ACC112 (cell line): ENCODE measurements at regions not wholly inside any gene's neighbourhood (a gene's known extent, or its start where the extent isn't known, plus 50 kb on each side); places are given as distances from the start of the nearest gene placed in this dataset.
A peak's percentile ranks its signal among the peaks of the same experiment; 100 is the strongest.
"Not testable (repeated sequence)": the region's sequence is repeated elsewhere in the genome, so short reads cannot be mapped to it uniquely, and the experiment has no call there.

ENCODE experiments used
- H2AFZ ChIP-seq: fragments of 200-600 bp; sonication (generic); one replicate; pipeline ENCODE4 v1.6.0; 2017; ENCODE audit warnings: antibody characterized with exemption, low read length; ENCODE audit not compliant: unreplicated experiment
- H3K27ac ChIP-seq: fragments of 200-600 bp; sonication (generic); 2 replicates; pipeline ENCODE4 v1.5.1; 2014; ENCODE audit warnings: low read depth, mild to moderate bottlenecking, antibody characterized with exemption, low read length, moderate library complexity
- H3K27me3 ChIP-seq: fragments of 200-600 bp; sonication (generic); 2 replicates; pipeline ENCODE4 v1.6.1; 2014; ENCODE audit warnings: mild to moderate bottlenecking, antibody characterized with exemption, low read length, moderate library complexity, mixed read lengths; ENCODE audit not compliant: insufficient read depth
- H3K36me3 ChIP-seq: fragments of 200-600 bp; sonication (generic); 2 replicates; pipeline ENCODE4 v1.6.1; 2016; ENCODE audit warnings: mild to moderate bottlenecking, antibody characterized with exemption, low read length, moderate library complexity, mixed read lengths; ENCODE audit not compliant: insufficient read depth
- H3K4me1 ChIP-seq: fragments of 200-600 bp; sonication (generic); one replicate; pipeline ENCODE4 v1.6.1; 2016; ENCODE audit warnings: low read length, mixed read lengths; ENCODE audit not compliant: insufficient read depth, unreplicated experiment, control insufficient read depth
- H3K4me3 ChIP-seq: fragments of 200-600 bp; sonication (generic); 2 replicates; pipeline ENCODE4 v1.5.1; 2014; ENCODE audit warnings: mild to moderate bottlenecking, low read depth, low read length
- H3K79me2 ChIP-seq: fragments of 200-600 bp; sonication (generic); one replicate; pipeline ENCODE4 v1.6.0; 2016; ENCODE audit warnings: low read length; ENCODE audit not compliant: control insufficient read depth, unreplicated experiment, insufficient read depth

- Histone ChIP-seq H3K4me1 (no peaks in the 10 kb centered on the region), H3K27me3 (no peaks in the 10 kb centered on the region), H3K36me3 (no peaks in the 10 kb centered on the region), H3K27ac (no peak overlapping the region), H2AFZ (no peak overlapping the region), H3K79me2 (no peaks in the 10 kb centered on the region), H3K4me3 (no peak overlapping the region)
Measured at GRCh38 chr1:185529673-185530072, 204.5 kb upstream of the HMCN1 start.

DNA sequence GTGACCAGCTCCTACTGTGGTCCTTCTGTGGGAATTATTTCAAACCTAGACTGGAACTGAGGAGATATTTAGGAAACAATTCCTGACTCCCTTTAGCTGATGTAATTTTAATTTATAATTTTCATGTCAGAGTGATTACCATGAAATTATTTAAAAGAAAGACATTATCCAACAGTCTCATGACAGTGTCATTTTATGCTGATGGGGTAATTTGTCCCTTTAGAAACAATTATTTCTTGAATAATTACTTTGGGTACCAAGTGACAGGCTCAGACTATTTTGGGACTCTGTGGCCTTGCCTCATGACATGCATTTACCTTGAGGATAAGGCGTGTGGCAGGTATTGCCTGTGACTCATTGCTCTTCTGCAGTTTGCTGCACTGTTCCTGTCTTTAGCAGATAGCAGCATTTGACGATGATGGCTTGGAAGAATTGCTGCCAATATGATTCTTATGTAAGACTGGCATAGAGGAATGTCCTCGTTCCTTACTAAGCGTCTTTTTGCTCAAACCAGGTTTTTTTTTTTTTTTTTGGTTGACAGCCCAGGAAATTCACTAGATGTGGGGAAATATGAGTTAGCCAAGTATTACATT, 206.0 kb upstream of the HMCN1 start:
- Histone ChIP-seq H3K4me3 (no peak overlapping the region), H2AFZ (no peak overlapping the region), H3K27ac (no peak overlapping the region), H3K4me1 (no peaks in the 10 kb centered on the region), H3K27me3 (no peaks in the 10 kb centered on the region), H3K36me3 (no peaks in the 10 kb centered on the region), H3K79me2 (no peaks in the 10 kb centered on the region)

- no peak overlapping the region for H3K4me3 ChIP-seq
- no peaks in the 10 kb centered on the region for H3K27me3 ChIP-seq
- H3K27ac ChIP-seq = no peak overlapping the region
- no peak overlapping the region for H2AFZ ChIP-seq
- H3K4me1 ChIP-seq = no peaks in the 10 kb centered on the region
- no peaks in the 10 kb centered on the region for H3K36me3 ChIP-seq
- H3K79me2 ChIP-seq = no peaks in the 10 kb centered on the region
Measured at GRCh38 chr1:185526344-185527307, 207.6 kb upstream of the HMCN1 start.

- H3K79me2 ChIP-seq = no peaks in the 10 kb centered on the region
- no peak overlapping the region for H3K4me3 ChIP-seq
- H3K4me1 ChIP-seq = peaks cover 7% of the 10 kb centered on the region
- H3K36me3 ChIP-seq = peaks cover 3% of the 10 kb centered on the region; the same call in 1 of the 2 replicates
- H2AFZ ChIP-seq = no peak overlapping the region
- H3K27ac ChIP-seq = peak overlapping the region; percentile 81
- no peaks in the 10 kb centered on the region for H3K27me3 ChIP-seq
Measured at GRCh38 chr1:185520188-185520920, 203.3 kb upstream of the IVNS1ABP start.

DNA sequence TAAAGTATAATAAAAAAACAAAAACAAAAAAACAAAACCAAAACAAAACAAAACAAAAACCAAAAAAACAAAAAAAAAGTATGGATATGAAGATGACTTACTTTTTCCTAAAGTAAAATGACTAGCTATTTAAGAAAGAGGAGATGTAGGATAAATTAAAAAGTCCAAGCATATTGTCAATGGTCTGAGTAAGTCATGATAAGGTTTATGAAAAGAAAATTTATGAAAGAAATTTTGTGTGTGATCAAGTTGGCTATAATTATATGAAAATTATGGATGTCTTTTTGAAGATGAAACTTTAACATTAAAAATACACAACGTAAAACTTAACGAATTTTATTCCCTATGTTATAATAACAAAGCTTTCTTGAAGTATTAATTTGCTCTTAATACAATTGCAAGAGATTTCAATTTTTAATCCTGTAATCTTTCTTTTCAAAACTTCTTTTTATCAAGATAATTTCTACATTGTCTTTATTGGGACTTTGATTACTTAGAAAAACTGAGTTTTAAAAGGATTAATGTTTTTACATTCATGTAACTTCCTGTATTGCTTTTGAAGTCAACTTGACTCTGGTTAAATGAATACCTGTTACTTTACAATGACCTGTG, 200.9 kb upstream of the IVNS1ABP start:
- H3K27ac ChIP-seq = no peak overlapping the region
- no peak overlapping the region for H2AFZ ChIP-seq
- no peak overlapping the region for H3K4me3 ChIP-seq
- peaks cover 3% of the 10 kb centered on the region; the same call in 1 of the 2 replicates for H3K36me3 ChIP-seq
- no peaks in the 10 kb centered on the region for H3K79me2 ChIP-seq
- no peaks in the 10 kb centered on the region for H3K27me3 ChIP-seq
- peaks cover 7% of the 10 kb centered on the region for H3K4me1 ChIP-seq

GRCh38 chr1:185517301-185517700, 200.3 kb upstream of the IVNS1ABP start:
- not testable (repeated sequence) for H3K4me1 ChIP-seq, H3K4me3 ChIP-seq, H2AFZ ChIP-seq, H3K27me3 ChIP-seq, H3K27ac ChIP-seq, H3K36me3 ChIP-seq, H3K79me2 ChIP-seq

DNA sequence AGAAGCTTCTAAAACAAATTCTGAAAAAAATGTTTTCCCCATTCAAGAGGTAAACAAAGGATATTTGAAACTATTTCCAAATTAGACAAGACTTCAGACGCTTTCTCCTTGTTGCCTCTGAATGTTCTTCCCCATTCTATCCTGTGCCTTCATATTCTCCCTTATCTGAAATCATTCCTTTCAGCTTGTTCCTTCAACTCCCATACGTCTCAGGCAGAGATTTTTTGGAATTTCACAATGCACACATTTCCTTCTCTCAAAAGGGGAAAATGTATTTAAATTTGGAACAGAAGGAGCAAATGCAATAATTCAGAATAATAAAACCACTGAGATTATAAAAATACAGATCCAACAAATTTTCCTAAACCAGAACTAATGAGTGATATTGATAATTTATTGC, 198.7 kb upstream of the IVNS1ABP start:
- no peak overlapping the region for H3K4me3 ChIP-seq
- H3K79me2 ChIP-seq = no peaks in the 10 kb centered on the region
- H3K27ac ChIP-seq = no peak overlapping the region
- H2AFZ ChIP-seq = no peak overlapping the region
- no peaks in the 10 kb centered on the region for H3K27me3 ChIP-seq
- H3K36me3 ChIP-seq = peaks cover 3% of the 10 kb centered on the region; the same call in 1 of the 2 replicates
- H3K4me1 ChIP-seq = peaks cover 5% of the 10 kb centered on the region

DNA sequence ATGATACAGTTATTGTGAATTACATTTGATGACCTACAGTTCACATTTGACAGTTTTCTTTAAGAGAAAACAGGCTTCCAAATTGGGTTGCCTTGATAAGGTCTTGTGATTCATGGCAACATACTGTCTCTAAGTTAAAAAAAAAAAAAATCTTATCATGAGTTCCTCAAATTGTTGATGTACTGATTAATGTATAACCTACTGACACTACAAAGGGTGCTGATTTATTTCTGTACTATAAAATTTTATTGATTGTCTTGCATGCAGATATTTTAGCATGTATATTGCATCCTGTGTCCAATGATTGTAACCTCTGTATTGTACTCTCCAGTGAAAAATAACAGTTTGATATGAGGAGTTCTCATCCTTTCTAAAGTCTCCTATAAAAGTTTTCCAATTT, 197.3 kb upstream of the IVNS1ABP start:
- Histone ChIP-seq H2AFZ (no peak overlapping the region), H3K4me1 (no peaks in the 10 kb centered on the region), H3K27ac (no peak overlapping the region), H3K36me3 (peaks cover 3% of the 10 kb centered on the region; the same call in 1 of the 2 replicates), H3K27me3 (no peaks in the 10 kb centered on the region), H3K4me3 (no peak overlapping the region), H3K79me2 (no peaks in the 10 kb centered on the region)

- H2AFZ ChIP-seq = no peak overlapping the region
- H3K36me3 ChIP-seq = no peaks in the 10 kb centered on the region
- H3K79me2 ChIP-seq = no peaks in the 10 kb centered on the region
- no peak overlapping the region for H3K4me3 ChIP-seq
- no peaks in the 10 kb centered on the region for H3K27me3 ChIP-seq
- H3K4me1 ChIP-seq = no peaks in the 10 kb centered on the region
- no peak overlapping the region for H3K27ac ChIP-seq
Measured at GRCh38 chr1:185512442-185512841, 195.4 kb upstream of the IVNS1ABP start.

- Histone ChIP-seq H3K4me3 (no peak overlapping the region), H2AFZ (no peak overlapping the region), H3K27ac (no peak overlapping the region), H3K36me3 (no peaks in the 10 kb centered on the region), H3K4me1 (peaks cover 6% of the 10 kb centered on the region), H3K79me2 (no peaks in the 10 kb centered on the region), H3K27me3 (no peaks in the 10 kb centered on the region)
Measured at GRCh38 chr1:185501099-185501498, 184.1 kb upstream of the IVNS1ABP start.
